HEK293 (cell line): ENCODE measurements at regions not wholly inside any gene's neighbourhood (a gene's known extent, or its start where the extent isn't known, plus 50 kb on each side); places are given as distances from the start of the nearest gene placed in this dataset.

Experiments
- CTCF ChIP-seq: fragments of 450-650 bp; formaldehyde crosslinking; IDR thresholded peaks from 2 replicates; pipeline ENCODE4 v1.5.1; 2016; ENCODE audit warnings: missing biosample characterization, missing genetic modification characterization
- KLF16 ChIP-seq: fragments of 450-650 bp; formaldehyde crosslinking; IDR thresholded peaks from 2 replicates; pipeline ENCODE4 v1.5.1; 2017; ENCODE audit warnings: missing biosample characterization, missing genetic modification characterization
- KLF9 ChIP-seq: fragments of 450-650 bp; formaldehyde crosslinking; IDR thresholded peaks from 2 replicates; pipeline ENCODE4 v1.5.1; 2016; ENCODE audit warnings: missing biosample characterization, missing genetic modification characterization, low read depth
- REST ChIP-seq: fragments of 450-650 bp; formaldehyde crosslinking; IDR thresholded peaks from 2 replicates; pipeline ENCODE4 v1.5.1; 2016; ENCODE audit warnings: missing biosample characterization, missing genetic modification characterization
- TRIM28 ChIP-seq: IDR thresholded peaks from 2 replicates; pipeline ENCODE4 v1.6.1; 2011; ENCODE audit warnings: low read length, control low read depth, borderline replicate concordance
- ZNF175 ChIP-seq: fragments of 450-650 bp; formaldehyde crosslinking; IDR thresholded peaks from 2 replicates; pipeline ENCODE4 v1.5.1; 2016; ENCODE audit warnings: missing biosample characterization, missing genetic modification characterization
- ZNF426 ChIP-seq: fragments of 450-650 bp; formaldehyde crosslinking; IDR thresholded peaks from 2 replicates; pipeline ENCODE4 v1.5.1; 2017; ENCODE audit warnings: missing biosample characterization, missing genetic modification characterization, mild to moderate bottlenecking, inconsistent platforms, moderate library complexity
- ZNF768 ChIP-seq: fragments of 450-650 bp; formaldehyde crosslinking; IDR thresholded peaks from 2 replicates; pipeline ENCODE4 v1.5.1; 2018; ENCODE audit warnings: missing biosample characterization, mild to moderate bottlenecking, missing genetic modification characterization

DNA sequence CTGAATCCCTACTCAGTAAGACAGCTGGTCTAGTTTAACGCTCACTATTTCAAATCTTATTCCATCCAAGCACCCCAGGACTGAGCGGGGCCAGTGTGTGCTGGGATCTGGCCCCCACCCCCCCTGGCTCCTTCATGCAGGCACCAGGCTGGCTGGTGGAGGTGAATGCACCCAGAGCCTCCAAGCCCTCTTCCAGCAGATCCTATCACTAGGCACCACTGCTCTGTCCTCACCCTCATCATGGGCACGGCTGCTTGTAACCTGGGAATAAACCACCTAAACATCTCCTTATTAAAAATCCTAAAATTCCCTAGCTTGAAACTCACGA is 194.3 kb downstream of the ARL4C start:
- TF ChIP-seq KLF16 (tag by site-specific recombination) (no peak), ZNF768 (tag by site-specific recombination) (no peak), TRIM28 (no peak), CTCF (tag by site-specific recombination) (no peak), KLF9 (no peak), REST (no peak), ZNF426 (no peak), ZNF175 (no peak)
